ENCODE measurements at regions not wholly inside any gene's neighbourhood (a gene's known extent, or its start where the extent isn't known, plus 50 kb on each side); places are given as distances from the start of the nearest gene placed in this dataset.

DNA sequence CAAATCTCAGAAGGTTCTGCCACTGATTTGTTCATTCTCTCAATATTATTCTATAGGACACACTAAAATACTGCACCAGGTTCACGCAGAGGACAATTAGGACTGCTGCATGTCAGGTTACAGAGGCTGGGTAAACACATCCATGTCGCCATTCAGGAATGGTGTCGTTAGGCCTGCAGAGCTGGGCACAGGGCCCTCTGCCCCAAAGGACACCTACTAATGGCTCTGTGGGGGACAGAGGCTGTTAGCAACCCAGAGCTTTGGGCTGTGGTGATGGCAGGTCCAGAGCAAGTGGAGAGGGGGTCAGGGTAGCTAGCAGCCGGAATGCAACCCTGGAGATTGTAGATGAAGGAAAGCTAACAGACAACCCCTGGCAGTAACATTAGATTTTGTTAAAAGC lies 115.9 kb downstream of the TTC32 start:
- DNase-seq (ENCODE audit: low read depth in 3 of 3, low spot score in 2 of 3): no peak

DNA sequence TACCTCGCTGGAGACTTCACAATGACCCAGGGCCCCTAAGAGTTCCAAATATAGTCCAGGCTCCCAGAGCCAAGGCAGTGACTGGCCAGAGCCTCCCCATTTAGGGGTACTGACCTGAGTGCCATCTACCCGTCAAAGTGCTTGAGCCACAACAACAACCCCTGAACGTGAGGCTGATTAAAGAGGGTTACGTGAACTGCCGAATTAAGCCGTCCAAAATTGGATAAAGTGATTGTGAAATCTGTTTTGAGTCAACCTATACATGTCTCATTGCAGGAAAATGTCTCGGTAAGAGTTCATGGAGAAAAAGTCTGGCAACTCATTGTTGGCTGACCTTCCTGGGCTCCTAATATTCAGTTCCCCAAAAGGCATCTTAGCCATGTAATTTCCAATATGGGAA lies 116.3 kb downstream of the TTC32 start:
- DNase-seq (ENCODE audit: low read depth in 3 of 3, low spot score in 2 of 3): no peak

DNA sequence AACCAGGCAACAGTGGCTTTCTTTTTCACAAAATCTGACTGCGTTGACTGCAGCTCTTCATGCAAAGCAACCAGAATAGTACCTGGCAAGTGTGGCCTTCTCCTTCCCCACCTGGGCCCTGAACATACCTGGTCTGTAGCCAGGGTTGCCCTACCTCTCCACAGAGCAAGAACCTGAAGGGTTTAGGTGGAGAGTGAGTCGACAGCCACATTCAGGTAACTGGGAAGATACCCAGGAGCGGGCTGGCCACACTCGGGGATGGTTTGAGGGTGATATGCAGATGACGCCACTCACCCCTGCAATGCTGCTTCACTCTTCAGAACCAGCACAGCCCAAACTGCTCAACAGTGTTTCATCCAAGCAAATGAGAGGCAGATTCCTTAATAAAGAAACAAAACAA lies 117.3 kb downstream of the TTC32 start:
- DNase-seq (ENCODE audit: low read depth in 3 of 3, low spot score in 2 of 3): no peak

DNA sequence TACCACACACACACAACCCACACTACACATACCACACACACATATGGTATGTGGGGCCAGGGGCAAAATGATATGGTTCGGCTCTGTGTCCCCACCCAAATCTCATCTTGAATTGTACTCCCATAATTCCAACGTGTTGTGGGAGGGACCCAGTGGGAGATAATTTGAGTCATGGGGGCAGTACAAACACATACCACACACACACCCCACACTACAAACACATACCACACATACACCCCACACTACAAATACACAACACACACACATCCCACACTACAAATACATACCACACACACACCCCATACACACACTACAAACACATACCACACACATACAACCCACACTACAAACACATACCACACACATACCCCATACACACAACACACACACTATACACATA lies 117.8 kb downstream of the TTC32 start:
- no peak for DNase-seq (ENCODE audit: low read depth in 3 of 3, low spot score in 2 of 3)

DNA sequence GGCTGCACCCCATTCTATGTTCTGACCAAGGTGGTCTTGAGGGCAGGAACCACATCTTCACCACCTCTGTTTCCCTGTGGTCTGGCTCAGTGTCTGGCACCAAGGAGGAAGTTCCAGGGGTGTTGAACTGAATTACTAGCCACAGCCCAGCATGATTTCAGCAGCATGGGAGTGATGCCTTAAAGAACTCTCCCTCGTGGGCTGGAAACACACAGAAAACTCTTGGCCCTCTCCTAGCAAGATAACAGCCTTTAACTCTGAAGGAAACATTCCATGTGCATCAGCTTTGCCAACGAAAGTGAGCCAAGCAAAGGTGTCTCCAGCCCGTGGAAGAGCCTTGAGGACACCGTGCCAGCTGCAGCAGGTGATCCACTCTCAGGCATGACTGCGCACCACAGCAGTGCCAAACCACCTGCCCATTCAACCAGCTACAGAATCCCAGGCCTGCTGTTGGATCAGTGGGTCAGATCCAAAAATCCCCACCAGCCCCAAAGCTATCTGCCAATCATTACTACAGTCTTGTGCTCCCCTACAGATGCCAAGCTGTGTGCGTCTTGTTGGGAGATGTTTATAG lies 124.8 kb downstream of the TTC32 start:
- DNase-seq (ENCODE audit: low read depth in 3 of 3, low spot score in 2 of 3): no peak

DNA sequence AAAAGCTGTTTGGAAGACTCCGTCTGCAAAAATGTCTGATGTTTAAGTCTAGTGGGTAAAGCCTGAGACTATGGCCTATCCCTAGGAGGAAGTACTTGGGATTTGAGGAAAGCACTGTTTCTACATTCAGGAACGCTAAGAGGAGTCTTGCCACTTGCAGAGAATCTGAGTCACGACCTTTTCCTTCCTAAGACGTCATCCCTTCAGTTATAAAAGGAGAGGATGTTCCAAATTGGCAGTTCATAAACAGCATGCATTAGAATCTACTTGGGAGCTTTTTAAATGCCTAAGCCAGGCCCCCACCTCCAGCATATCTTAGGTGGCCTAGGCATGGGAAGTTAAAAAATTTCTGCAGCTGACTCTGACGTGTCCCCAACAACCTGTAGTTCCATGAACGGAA lies 125.9 kb downstream of the TTC32 start:
- DNase-seq (ENCODE audit: low read depth in 3 of 3, low spot score in 2 of 3): no peak

DNA sequence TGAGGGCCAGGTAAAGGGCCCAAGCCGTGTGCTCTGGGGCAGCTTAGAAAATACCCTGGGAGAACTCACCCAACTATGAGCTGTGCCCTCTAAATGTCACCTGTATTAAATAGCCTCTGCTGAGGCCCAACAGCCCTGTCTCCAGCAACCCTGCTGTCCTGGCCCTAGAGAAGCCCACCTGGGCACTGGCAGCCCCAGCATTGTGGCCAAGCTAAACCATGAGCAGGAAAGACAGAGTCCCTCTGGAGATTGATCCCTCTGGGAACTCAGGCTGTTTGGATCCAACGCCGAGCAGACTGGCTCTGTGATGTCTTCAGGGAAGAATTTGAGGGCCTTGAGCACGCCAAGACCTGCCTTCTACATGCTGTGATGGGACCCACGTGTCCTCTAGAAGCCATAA lies 126.5 kb downstream of the TTC32 start:
- no peak for DNase-seq (ENCODE audit: low read depth in 3 of 3, low spot score in 2 of 3)

DNA sequence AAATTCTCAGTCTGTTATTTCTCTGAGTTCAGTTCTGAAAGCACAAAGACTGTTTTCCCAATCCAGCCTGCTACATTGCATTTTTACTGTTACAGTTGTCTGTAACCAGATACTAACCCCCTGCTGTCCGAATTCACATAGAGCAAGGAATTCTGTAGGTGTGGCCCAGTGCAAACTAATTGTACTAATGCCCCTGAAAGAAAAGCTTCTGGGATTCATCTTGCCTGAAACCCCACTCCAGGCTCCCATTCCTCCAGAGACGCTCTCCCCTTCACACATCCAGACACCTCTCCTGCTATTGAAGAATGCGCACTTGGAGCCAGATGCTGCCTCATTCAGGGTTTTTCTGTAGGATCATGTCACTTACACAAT lies 127.0 kb downstream of the TTC32 start:
- no peak for DNase-seq (ENCODE audit: low read depth in 3 of 3, low spot score in 2 of 3)

DNA sequence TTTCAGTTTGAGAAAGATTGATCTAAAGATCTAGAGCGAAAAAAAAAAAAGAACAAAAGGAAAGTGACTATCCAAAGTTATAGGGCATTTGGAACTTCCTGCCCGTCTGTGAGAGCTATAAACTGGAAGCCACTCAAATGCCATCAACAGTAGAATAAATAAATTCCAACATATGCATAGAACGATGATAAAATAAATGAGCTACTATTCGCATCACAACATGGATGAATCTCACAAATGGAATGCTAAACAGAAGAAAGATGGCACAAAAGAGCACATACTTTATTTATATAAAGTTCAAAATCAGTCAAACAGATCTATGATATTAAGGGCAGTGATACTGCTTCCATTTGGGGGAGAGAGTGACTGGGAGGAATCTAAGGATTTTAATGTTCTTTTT lies 128.8 kb downstream of the TTC32 start:
- no peak for DNase-seq (ENCODE audit: low read depth in 3 of 3, low spot score in 2 of 3)

DNA sequence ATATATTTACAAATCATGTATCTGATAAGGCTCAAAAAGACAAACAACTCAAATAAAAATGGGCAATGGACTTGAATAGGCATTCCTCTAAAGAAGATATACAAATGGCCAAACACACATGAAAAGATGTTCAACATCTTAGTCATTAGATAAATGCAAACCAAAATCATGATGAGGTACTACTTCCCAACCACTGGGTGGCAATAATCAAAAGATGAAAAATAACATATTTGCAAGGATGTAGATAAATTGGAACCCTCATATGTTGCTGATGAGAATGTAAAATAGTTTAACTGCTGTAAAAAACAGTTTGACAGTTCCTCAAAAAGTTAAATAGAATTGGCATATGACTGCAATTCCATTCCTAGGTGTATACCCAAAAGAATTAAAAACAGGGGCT lies 132.3 kb downstream of the TTC32 start:
- DNase-seq (ENCODE audit: low read depth in 3 of 3, low spot score in 2 of 3): no peak

DNA sequence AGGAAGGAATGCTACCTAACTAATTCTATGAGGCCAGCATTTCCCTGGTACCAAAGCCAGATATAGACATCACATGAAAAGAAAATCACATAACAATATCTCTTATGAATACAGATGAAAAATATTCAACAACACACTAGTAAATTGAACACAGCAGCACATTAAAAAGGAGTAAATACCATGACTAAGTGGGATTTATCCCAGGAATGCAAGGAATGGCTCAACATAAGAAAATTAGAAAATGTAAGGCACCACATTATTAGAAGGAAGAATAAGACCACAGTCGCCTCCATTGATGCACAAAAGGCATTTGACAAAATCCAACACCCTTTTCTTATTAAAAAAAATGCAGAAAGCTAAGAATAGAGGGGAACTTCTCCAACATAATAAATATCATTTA lies 133.9 kb downstream of the TTC32 start:
- no peak for DNase-seq (ENCODE audit: low read depth in 3 of 3, low spot score in 2 of 3)

DNA sequence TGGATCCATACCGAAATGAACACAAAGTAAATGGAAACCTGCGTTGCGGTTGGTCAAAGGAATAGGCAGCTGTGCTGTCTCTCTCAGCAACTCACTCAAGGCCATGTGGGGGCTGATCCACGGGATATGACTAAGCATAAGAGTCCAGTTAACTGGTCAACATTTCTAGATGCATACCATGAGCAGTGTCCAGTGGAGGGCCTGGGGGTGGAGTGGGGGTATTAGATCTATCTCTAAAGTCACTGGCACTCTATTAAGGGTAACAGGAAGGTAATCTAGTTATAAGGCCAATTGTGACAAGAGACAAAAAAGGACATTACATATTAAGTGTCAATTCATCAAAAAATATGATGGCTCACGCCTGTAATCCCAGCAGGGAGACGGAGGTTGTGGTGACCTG lies 136.8 kb downstream of the TTC32 start:
- DNase-seq (ENCODE audit: low read depth in 3 of 3, low spot score in 2 of 3): no peak

DNA sequence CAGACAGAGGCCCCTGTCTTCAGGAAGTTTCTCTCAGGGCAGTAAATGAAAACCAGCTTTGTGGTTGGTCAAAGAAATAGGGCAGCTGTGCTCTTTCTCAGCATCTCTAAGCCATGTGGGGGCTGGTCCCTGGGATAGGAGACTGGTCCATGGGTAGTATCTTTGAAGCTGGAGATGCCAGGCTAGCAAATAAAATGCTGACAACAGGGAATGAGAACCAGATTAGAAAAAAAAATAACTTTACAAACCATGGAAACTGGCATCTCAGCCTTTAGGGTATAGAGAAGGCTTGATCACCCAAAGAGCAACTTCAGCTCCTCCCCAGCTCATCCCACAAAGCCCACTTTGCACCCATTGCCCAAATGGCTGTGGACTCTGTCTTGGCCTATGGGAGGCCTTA lies 138.1 kb downstream of the TTC32 start:
- no peak for DNase-seq (ENCODE audit: low read depth in 3 of 3, low spot score in 2 of 3)

DNA sequence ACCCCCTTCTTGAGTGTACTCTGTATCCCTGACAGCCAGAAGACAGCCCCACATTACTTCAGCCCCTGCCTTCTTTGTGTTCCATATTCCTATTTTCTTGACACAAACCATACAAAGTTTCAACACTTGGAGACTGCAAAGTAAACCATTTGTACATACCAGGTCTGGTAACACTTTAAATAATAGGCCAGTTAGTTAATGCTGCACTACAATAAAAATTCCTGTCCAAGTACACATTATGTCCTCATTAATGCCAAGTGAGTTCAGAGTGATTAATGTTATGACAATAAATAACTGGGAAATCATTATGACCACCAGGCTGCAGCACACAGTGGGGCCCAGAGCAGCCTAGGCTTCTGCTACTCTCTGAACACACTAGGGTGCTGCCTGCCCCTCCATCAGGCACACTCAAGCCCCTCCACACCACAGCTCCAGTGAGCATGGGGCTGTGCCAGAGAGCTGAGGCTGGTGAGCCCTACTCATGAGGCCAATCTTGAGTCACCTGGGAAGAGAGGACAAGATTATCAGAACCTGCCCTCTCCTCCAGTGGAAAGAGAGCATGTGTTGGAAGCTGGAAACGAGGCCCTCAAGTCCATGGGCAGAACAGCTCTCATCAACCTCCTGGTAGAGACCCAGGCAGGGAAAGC lies 138.7 kb downstream of the TTC32 start:
- DNase-seq (ENCODE audit: low read depth in 3 of 3, low spot score in 2 of 3): no peak

DNA sequence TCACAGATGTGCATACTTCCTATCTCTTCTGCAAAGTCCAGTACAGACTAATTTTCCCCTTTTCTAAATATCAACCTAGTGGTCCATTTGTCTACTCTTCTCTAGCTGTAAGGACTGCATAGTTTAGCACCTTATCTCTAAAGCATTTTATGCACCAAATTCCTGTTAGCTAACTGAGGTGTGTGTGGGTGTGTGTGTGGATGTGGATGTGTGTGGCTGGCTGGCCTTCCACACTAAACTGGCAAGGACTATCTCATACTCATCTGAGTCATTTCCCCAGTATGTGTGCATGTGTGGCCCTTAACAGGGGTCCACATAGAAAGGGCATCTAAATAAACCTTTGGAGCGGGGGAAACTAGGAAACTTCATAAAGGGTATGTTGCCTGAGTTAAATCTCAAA lies 139.6 kb downstream of the TTC32 start:
- no peak for DNase-seq (ENCODE audit: low read depth in 3 of 3, low spot score in 2 of 3)

DNA sequence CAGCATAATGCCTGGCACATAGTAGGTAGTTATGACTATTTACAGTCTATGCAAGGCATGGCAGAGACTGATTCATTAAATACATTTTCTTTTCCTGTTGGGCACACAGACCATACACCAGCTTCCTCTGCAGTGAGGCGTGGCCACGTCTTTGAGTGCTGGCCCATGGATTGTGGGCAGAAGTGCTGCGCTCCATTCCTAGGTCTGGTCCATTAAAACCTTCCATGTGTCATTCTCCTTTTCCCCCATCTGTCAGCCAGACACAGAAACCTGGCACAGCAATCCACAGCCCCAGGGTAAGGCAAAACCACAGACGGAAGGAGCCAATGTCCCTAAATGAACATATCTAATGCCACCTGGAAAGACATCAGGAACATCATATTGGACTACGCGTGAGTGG lies 141.9 kb downstream of the TTC32 start:
- DNase-seq (ENCODE audit: low read depth in 3 of 3, low spot score in 2 of 3): no peak

DNA sequence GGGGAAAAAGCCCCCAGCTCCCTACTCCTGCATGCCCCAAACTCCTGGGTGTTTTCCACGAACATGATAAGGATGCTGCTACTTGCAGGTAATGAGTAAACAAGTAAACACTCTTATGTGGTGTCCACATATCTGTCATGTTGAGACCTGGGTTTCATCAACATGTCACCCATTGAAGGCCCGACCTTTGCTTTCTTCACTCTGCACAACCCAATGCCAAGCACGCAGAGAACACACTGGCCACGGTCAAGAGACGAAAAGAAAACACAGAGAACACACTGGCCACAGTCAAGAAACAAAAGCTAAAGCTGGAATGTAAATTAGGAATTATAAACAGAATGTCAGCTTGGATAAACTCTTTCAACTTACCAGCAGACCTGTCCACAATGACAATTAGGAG lies 143.1 kb downstream of the TTC32 start:
- DNase-seq (ENCODE audit: low read depth in 3 of 3, low spot score in 2 of 3): no peak

DNA sequence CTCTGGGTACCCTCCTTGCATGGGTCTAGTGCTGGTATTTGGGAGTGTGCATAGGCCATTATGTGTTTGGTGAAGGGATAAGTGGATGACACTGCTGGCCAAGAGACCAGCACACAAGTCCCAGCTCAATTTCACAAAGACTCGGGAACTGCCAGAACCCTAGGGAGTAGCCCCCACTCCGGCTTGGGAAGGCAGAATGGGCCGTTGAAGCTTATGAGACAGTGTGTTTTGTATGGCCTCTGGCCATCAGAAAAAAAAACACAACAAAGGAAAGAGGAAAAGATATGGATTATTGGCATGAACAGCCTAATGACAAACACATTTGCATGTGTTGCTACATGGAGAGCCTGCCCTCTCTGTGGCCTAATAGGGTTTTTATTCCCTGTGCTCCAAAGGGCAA lies 144.2 kb downstream of the TTC32 start:
- DNase-seq (ENCODE audit: low read depth in 3 of 3, low spot score in 2 of 3): no peak

DNA sequence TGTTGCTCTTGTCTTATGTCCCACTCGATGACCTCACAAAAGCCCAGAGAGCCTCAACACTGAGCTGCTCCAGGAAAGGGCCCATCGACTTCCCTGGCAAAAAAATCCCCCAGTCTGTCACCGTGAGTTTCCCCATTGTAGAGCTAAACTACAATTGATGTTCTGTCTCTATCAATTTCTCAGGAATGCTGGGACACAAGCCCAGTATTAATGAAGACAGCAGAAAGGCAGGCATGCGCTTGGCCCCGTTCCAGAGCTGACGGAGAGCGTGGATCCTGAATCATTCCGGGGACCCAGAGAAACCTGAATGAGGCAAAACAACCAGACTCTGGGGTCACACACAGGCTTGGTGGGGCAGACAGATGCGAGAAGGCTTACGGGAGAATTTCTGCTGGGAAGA lies 146.9 kb downstream of the TTC32 start:
- DNase-seq (ENCODE audit: low read depth in 3 of 3, low spot score in 2 of 3): no peak

DNA sequence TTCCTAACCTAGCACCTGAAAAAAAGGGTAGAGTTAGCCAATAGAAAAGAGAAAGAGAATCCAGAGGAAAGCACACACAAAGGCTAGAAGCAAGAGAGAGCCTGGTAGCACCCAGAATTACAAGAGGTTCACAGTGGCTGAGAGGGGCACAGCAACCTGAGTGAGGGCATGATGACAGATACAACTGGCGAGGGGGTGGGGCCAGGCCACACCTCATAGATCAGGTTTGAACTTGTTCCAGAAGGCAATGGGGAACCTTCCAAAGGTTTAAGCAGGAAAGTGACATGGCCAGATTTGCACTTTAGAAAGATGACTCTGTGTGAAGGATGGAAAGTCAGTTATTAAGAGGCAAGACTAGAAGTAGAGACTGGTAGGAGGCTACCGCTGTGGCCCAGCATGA lies 148.0 kb downstream of the TTC32 start:
- no peak for DNase-seq (ENCODE audit: low read depth in 3 of 3, low spot score in 2 of 3)

DNA sequence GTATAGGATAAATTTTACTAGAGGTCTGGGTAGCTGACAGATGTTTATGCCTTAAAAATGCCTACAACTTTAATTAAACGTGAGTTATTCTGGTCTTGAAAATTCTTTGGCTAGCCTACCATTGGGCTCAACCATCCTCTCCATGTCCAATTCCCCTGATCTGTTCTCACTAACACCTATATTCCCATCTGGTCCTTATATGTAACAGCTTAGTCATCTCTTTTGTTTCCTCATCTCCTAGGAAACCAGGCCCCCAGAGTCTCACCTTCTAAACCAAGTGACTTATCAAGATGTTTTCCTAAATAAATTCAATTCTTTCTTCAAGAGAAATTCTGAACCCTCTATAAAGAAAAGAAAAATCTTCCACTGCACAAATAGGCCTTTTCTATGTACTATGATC lies 148.5 kb downstream of the TTC32 start:
- DNase-seq (ENCODE audit: low read depth in 3 of 3, low spot score in 2 of 3): no peak

DNA sequence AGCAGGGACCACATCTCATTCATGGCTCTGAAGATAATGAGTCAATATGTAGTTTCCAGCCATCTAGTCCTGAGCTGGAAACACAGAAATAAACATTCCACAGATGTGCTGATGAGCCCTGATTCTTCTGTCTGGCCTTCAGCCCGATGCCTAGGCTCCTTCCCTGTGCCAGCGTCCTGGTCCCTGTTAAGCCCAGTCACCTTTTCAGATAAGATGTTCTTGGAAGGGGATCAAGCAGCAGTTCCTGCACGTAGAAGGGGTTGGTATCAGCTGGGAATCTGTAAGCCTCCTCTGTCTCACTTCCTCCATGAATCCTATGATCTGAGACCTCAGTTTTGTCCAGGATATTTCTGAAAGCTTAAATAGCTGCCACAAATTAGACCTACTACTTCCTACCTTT lies 149.3 kb downstream of the TTC32 start:
- DNase-seq (ENCODE audit: low read depth in 3 of 3, low spot score in 2 of 3): no peak

DNA sequence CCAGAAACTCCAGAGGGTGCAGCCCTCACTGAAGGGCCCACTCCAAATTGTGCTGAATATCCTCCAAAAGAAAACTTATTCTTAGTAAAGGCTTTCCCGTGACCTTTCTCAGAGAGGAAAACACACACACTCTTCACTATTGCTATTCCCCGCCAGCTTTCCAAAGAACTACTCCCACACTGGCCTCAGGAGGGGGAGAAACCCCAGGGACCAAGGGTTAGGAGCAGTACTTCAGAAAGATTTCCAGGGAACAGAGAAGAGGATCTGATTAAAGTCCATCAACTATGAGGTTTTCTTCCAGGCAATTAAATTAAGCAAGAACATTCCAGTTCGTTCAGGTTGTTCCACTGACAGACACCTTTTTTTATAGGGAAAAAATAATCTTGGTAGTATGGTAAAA lies 150.2 kb downstream of the TTC32 start:
- no peak for DNase-seq (ENCODE audit: low read depth in 3 of 3, low spot score in 2 of 3)

Measured in right renal cortex interstitium (tissue), 3 donors.